ENCODE measurements at regions not wholly inside any gene's neighbourhood (a gene's known extent, or its start where the extent isn't known, plus 50 kb on each side); places are given as distances from the start of the nearest gene placed in this dataset.

DNA sequence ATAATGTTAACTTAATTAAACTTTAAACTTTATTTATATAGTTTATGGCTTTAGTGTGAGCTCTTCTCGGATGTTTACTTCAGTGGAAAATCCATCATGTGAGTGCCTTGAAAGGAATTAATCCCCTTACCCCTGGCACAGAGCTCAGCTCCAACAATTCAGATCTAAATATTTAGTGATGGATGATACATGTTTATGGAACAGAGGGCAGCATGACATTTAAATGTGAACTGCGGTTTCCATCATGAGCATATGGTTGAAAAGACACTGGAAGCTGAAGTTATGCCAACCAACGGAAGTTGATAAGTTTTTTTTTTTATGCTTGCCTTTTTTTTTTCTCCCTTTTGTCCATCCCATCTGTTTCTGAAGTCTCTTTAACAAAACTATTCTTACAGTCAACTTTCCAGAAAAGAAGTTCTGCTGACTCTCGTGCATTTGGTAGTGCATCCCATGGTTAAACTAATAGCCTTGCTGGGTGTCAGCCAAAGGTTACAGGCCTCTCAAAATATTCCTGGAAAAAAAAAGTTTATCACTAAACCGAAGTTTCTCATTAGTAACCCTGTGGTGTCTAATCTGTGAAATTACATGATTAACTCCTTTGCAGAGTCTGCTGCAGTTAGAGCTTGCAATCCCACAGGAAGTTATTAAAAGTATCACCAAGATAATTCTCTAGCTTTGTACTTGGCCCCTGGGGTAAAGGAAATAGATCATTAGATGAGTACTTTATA is 243.9 kb upstream of the TCF21 start:
- no peaks in the 10 kb centered on the region for H3K9me3 ChIP-seq (replicated peaks; ENCODE audit: control insufficient read depth, low read depth, low read length)
- peak overlapping the region; percentile 33 for H3K27ac ChIP-seq (ENCODE audit: low read length)
- no peaks in the 10 kb centered on the region for H3K27me3 ChIP-seq (ENCODE audit: control insufficient read depth, insufficient read depth, low read length)
- no peaks in the 10 kb centered on the region for H3K36me3 ChIP-seq (ENCODE audit: control insufficient read depth, insufficient read depth, low read length)
- 14% methylated on average over 1 of the region's 5 CpGs for WGBS (ENCODE audit: insufficient coverage)
- H3K4me1 ChIP-seq (ENCODE audit: control insufficient read depth, insufficient read depth, low read length) = peaks cover 4% of the 10 kb centered on the region
- H3K4me3 ChIP-seq (ENCODE audit: low read length) = no peak overlapping the region
- DNase-seq = peak; percentile 90

DNA sequence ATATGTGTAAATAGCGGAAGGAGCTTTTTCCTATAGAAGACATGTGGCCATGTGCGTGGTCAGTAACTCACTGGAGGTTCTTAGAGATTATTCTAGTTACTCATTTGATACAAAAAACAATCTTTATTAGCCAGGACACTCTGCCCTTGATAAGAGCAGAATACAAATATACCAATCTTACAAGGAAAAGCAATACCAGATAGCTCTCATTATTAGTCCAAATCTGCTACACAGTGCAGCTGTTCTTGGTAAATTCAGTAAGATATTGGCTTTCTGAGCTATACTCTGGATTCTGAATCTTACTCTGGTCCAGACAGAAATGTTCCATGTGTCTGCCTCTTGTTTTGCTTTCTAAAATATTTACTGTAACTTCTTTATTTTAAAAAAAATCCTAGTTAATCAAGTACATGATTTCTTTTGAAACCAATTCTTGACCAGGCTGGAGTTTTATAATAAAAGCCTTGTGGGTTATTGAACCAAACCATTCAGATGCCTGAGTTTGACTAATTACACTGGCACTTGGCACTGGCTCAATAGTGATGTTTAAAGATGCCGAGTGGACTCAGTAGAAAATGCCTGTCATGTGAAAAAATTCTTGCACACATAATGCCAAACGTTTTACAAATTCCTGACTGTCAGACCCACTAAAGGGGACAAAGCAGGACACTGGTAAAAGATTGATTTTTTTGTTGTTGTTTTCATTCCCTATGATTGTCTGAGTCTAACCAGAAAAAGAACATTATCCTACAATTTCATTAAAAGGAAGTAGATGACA is 242.8 kb upstream of the TCF21 start:
- H3K27me3 ChIP-seq (ENCODE audit: control insufficient read depth, insufficient read depth, low read length) = no peaks in the 10 kb centered on the region
- H3K4me1 ChIP-seq (ENCODE audit: control insufficient read depth, insufficient read depth, low read length) = peaks cover 4% of the 10 kb centered on the region
- DNase-seq = peak; percentile 70
- H3K4me3 ChIP-seq (ENCODE audit: low read length) = no peak overlapping the region
- no CpG with 5 or more reads among the region's 4 CpGs for WGBS (ENCODE audit: insufficient coverage)
- peak overlapping the region; percentile 73 for H3K27ac ChIP-seq (ENCODE audit: low read length)
- H3K9me3 ChIP-seq (replicated peaks; ENCODE audit: control insufficient read depth, low read depth, low read length) = no peaks in the 10 kb centered on the region
- H3K36me3 ChIP-seq (ENCODE audit: control insufficient read depth, insufficient read depth, low read length) = no peaks in the 10 kb centered on the region

DNA sequence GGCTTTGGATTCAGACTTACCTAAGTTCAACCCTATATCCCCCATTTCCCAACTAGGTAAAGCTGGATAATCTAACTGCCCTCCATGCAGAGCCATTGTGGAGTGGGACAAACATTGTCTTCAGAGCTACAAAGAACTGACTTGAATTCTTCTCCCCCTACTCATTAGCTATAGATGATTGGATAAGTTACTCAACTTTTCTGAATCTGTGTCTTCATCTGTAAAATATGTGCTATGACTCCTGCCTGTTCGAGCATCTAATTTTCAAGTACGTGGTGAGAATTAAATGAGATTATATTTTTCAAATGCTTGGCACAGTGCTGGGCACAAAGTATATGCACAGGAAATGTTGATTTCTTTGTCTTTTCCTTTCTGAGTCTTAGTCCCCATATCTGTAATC is 240.3 kb upstream of the TCF21 start:
- H3K4me1 ChIP-seq (ENCODE audit: control insufficient read depth, insufficient read depth, low read length) = peaks cover 4% of the 10 kb centered on the region
- no CpG with 5 or more reads among the region's 2 CpGs for WGBS (ENCODE audit: insufficient coverage)
- no peak overlapping the region for H3K27ac ChIP-seq (ENCODE audit: low read length)
- no peak for DNase-seq
- no peaks in the 10 kb centered on the region for H3K36me3 ChIP-seq (ENCODE audit: control insufficient read depth, insufficient read depth, low read length)
- no peak overlapping the region for H3K4me3 ChIP-seq (ENCODE audit: low read length)
- H3K9me3 ChIP-seq (replicated peaks; ENCODE audit: control insufficient read depth, low read depth, low read length) = no peaks in the 10 kb centered on the region
- no peaks in the 10 kb centered on the region for H3K27me3 ChIP-seq (ENCODE audit: control insufficient read depth, insufficient read depth, low read length)

DNA sequence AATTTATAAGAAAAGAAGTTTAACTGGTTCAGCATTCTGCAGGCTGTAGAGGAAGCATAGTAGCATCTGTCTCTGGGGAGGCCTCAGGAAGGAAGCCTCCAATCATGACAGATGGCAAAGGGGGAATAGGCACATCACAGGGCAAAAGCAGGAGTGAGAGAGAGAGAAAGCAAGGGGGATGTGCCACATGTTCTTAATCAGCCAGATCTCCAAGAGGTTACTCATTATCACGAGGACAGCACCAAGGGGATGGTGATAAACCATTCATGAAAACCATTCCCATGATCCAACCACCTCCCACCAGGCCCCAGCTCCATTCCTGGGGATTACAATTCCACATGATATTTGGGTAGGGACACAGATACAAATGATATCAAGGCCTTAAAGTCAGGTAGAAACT is 217.5 kb upstream of the TCF21 start:
- whole genome bisulfite sequencing (ENCODE audit: insufficient coverage) = no CpG with 5 or more reads among the region's 1 CpG
- Histone ChIP-seq H3K27me3 (ENCODE audit: control insufficient read depth, insufficient read depth, low read length) (no peaks in the 10 kb centered on the region), H3K4me3 (ENCODE audit: low read length) (no peak overlapping the region), H3K36me3 (ENCODE audit: control insufficient read depth, insufficient read depth, low read length) (no peaks in the 10 kb centered on the region), H3K27ac (ENCODE audit: low read length) (no peak overlapping the region), H3K9me3 (replicated peaks; ENCODE audit: control insufficient read depth, low read depth, low read length) (no peaks in the 10 kb centered on the region), H3K4me1 (ENCODE audit: control insufficient read depth, insufficient read depth, low read length) (no peaks in the 10 kb centered on the region)
- no peak for DNase-seq

DNA sequence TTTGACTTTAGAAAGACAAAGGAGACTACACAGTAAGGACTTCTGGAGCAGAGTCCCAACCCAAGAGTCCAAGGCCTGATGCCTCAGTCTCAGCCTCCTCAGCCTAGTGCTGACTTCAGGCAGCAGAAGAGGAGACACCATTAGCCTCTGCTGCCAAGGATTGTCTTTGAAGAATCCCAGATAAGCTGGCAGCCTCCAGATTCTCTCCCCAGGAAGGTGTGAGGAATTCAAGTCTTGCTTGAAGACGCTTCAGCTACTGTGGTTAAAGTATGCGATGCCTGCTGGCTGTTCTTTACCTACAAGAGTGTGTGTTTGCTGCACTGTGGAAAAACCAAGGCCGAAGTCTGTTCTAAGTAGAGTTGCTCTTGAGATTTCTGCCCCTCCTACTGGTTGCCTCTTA is 215.9 kb upstream of the TCF21 start:
- Histone ChIP-seq H3K4me3 (ENCODE audit: low read length) (no peak overlapping the region), H3K4me1 (ENCODE audit: control insufficient read depth, insufficient read depth, low read length) (no peaks in the 10 kb centered on the region), H3K36me3 (ENCODE audit: control insufficient read depth, insufficient read depth, low read length) (no peaks in the 10 kb centered on the region), H3K27ac (ENCODE audit: low read length) (no peak overlapping the region), H3K9me3 (replicated peaks; ENCODE audit: control insufficient read depth, low read depth, low read length) (no peaks in the 10 kb centered on the region), H3K27me3 (ENCODE audit: control insufficient read depth, insufficient read depth, low read length) (no peaks in the 10 kb centered on the region)
- DNase-seq = no peak
- WGBS (ENCODE audit: insufficient coverage) = 83% methylated on average over 1 of the region's 3 CpGs

DNA sequence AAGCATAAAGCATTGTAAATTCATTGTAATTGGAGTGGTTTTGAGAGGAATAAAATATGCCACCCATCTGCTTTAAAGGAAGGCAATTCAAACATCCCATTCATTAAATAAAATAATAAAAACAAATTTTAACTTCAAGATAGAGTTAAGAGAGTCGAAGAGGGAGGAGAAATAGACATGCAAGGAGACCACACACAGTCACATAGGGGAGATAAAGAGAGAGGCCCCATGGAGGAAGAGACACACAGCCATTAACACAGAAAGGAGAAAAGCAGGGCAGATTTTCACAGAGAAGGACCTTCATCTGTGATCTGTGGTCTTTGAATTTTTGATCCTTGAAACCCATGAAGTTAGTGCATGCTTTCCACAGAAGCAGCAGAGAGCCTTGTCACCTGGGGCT is 214.3 kb upstream of the TCF21 start:
- no peak for DNase-seq
- Histone ChIP-seq H3K27me3 (ENCODE audit: control insufficient read depth, insufficient read depth, low read length) (no peaks in the 10 kb centered on the region), H3K4me3 (ENCODE audit: low read length) (no peak overlapping the region), H3K27ac (ENCODE audit: low read length) (no peak overlapping the region), H3K36me3 (ENCODE audit: control insufficient read depth, insufficient read depth, low read length) (no peaks in the 10 kb centered on the region), H3K4me1 (ENCODE audit: control insufficient read depth, insufficient read depth, low read length) (no peaks in the 10 kb centered on the region), H3K9me3 (replicated peaks; ENCODE audit: control insufficient read depth, low read depth, low read length) (no peaks in the 10 kb centered on the region)
- WGBS (ENCODE audit: insufficient coverage) = no CpG with 5 or more reads among the region's 1 CpG

DNA sequence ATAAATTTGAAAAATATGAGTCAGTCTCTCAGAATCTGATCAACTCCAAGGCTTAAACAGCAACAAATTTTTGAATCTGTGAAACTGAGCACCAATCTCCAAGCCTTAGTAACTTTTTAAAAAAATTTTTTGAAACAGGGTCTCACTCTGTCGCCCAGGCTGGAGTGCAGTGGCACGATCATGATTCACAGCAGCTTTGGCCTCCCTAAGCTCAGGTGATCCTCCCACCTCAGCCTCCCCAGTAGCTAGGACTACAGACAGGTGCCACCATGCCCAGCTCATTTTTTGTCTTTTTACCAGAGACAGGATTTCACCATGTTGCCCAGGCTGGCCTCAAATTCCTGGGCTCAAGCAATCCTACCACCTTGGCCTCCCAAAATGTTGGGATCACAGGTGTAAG is 207.9 kb upstream of the TCF21 start:
- 100% methylated on average over 2 of the region's 2 CpGs for WGBS (ENCODE audit: insufficient coverage)
- no peak for DNase-seq
- Histone ChIP-seq H3K9me3 (replicated peaks; ENCODE audit: control insufficient read depth, low read depth, low read length) (no peaks in the 10 kb centered on the region), H3K27me3 (ENCODE audit: control insufficient read depth, insufficient read depth, low read length) (no peaks in the 10 kb centered on the region), H3K4me1 (ENCODE audit: control insufficient read depth, insufficient read depth, low read length) (peaks cover 3% of the 10 kb centered on the region), H3K36me3 (ENCODE audit: control insufficient read depth, insufficient read depth, low read length) (no peaks in the 10 kb centered on the region), H3K4me3 (ENCODE audit: low read length) (no peak overlapping the region), H3K27ac (ENCODE audit: low read length) (no peak overlapping the region)

DNA sequence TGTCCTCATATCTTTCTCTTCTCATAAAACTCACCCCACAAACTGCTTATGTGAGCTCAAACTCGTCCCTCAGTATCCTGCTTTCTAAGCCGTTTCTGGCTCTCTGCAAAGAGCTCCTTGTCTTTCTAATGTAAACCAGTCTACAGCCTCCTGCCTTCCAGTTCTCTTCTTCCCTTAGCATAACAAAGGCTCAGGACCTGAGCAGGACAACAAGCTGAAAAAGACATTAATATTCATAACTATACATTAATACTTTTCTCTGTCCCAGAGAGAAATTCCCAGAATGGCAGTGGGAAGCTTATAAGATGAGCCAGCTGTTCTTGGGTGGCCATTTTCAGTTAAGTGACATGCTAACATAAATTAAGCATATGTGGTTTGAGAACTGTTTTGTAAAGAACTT is 207.0 kb upstream of the TCF21 start:
- Histone ChIP-seq H3K4me3 (ENCODE audit: low read length) (no peak overlapping the region), H3K27me3 (ENCODE audit: control insufficient read depth, insufficient read depth, low read length) (no peaks in the 10 kb centered on the region), H3K4me1 (ENCODE audit: control insufficient read depth, insufficient read depth, low read length) (peaks cover 3% of the 10 kb centered on the region), H3K27ac (ENCODE audit: low read length) (no peak overlapping the region), H3K9me3 (replicated peaks; ENCODE audit: control insufficient read depth, low read depth, low read length) (no peaks in the 10 kb centered on the region), H3K36me3 (ENCODE audit: control insufficient read depth, insufficient read depth, low read length) (no peaks in the 10 kb centered on the region)
- no peak for DNase-seq
- WGBS (ENCODE audit: insufficient coverage) = 7% methylated on average over 2 of the region's 2 CpGs

DNA sequence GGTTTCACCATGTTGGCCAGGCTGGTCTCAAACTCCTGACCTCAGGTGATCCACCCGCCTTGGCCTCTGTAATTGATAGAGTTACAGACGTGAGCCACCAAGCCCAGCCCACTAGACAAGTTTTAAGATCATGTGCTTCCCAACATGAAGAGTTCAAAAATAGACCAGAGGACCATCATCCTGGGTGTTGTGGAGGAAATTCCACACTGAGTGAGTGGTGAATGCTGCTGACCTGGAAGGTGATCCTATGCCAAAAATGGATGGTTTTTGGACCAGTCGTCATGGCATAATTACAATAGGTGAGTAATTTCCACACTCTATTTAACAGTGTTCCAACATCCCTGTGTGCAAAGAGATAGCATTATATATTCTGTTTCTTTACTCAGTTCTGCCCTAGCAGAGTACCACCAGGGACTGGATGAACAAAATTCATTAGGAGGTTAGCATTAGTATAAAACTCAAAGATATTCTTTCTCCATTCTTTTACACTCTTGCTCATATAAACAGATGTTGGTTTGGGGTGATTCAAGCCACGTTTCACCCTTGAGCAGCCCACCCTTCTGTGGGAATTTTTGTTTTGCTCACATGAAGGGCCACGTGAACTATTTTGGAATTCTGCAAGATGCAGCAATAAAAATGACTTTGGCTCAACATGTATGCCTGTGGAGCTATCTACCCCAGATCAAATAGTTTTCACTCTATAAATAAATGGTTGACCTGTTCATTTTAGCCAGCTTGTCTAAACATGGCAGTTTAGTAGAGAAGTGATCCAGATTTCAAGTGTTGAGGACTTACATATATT is 206.2 kb upstream of the TCF21 start:
- Histone ChIP-seq H3K4me3 (ENCODE audit: low read length) (no peak overlapping the region), H3K36me3 (ENCODE audit: control insufficient read depth, insufficient read depth, low read length) (no peaks in the 10 kb centered on the region), H3K27ac (ENCODE audit: low read length) (peak overlapping the region; percentile 1), H3K4me1 (ENCODE audit: control insufficient read depth, insufficient read depth, low read length) (peaks cover 3% of the 10 kb centered on the region), H3K27me3 (ENCODE audit: control insufficient read depth, insufficient read depth, low read length) (no peaks in the 10 kb centered on the region), H3K9me3 (replicated peaks; ENCODE audit: control insufficient read depth, low read depth, low read length) (no peaks in the 10 kb centered on the region)
- no CpG with 5 or more reads among the region's 5 CpGs for WGBS (ENCODE audit: insufficient coverage)
- peak; percentile 57 for DNase-seq

DNA sequence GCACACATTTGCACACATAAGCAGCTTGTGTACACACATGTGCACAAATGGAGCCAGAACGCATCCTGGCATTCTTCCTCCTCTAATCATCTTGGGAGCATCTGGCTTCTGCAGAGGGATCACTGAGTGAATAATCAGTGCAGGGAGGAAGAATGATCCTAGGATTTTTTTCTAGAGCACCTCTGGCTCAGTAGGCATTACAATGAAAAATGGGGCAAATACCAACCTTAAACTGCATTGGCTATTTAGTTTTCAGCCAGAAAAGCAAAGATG is 205.7 kb upstream of the TCF21 start:
- peaks cover 3% of the 10 kb centered on the region for H3K4me1 ChIP-seq (ENCODE audit: control insufficient read depth, insufficient read depth, low read length)
- WGBS (ENCODE audit: insufficient coverage) = no CpG with 5 or more reads among the region's 1 CpG

More for the DNA sequence above, 205.7 kb upstream of the TCF21 start:
- Histone ChIP-seq H3K27me3 (ENCODE audit: control insufficient read depth, insufficient read depth, low read length) (no peaks in the 10 kb centered on the region), H3K27ac (ENCODE audit: low read length) (no peak overlapping the region), H3K4me3 (ENCODE audit: low read length) (no peak overlapping the region), H3K9me3 (replicated peaks; ENCODE audit: control insufficient read depth, low read depth, low read length) (no peaks in the 10 kb centered on the region), H3K36me3 (ENCODE audit: control insufficient read depth, insufficient read depth, low read length) (no peaks in the 10 kb centered on the region)
- DNase-seq = peak; percentile 42
